ENCODE measurements at regions not wholly inside any gene's neighbourhood (a gene's known extent, or its start where the extent isn't known, plus 50 kb on each side); places are given as distances from the start of the nearest gene placed in this dataset.
"Not testable (repeated sequence)": the region's sequence is repeated elsewhere in the genome, so short reads cannot be mapped to it uniquely, and the experiment has no call there.

GRCh38 chrX:118228041-118228440 lies 111.4 kb upstream of the KLHL13 start:
- Histone ChIP-seq H3K27ac (no peak overlapping the region), H3K4me3 (no peak overlapping the region), H3K9ac (ENCODE audit: insufficient read length) (no peak overlapping the region), H3K36me3 (ENCODE audit: insufficient read depth, low read length) (no peaks in the 10 kb centered on the region), H3K9me3 (ENCODE audit: low read depth, low read length) (no peaks in the 10 kb centered on the region)
- DNase-seq (ENCODE audit: low read depth, low spot score) = no peak
- no peak for TF ChIP-seq POLR2AphosphoS5 (IDR thresholded peaks at IDR 0.05; ENCODE audit: borderline replicate concordance, low read depth, low read length)
- no peak for TF ChIP-seq FOXP2 (optimal IDR thresholded peaks at IDR 0.05; ENCODE audit: control extremely low read depth, extremely low read length, insufficient read depth)
- TF ChIP-seq EZH2 (IDR thresholded peaks at IDR 0.05) = no peak

- no peak for DNase-seq (ENCODE audit: low read depth, low spot score)
- Histone ChIP-seq H3K36me3 (ENCODE audit: insufficient read depth, low read length) (no peaks in the 10 kb centered on the region), H3K9me3 (ENCODE audit: low read depth, low read length) (no peaks in the 10 kb centered on the region), H3K9ac (ENCODE audit: insufficient read length) (no peak overlapping the region), H3K27ac (no peak overlapping the region), H3K4me3 (no peak overlapping the region)
- TF ChIP-seq POLR2AphosphoS5 (IDR thresholded peaks at IDR 0.05; ENCODE audit: borderline replicate concordance, low read depth, low read length) (no peak), EZH2 (IDR thresholded peaks at IDR 0.05) (no peak), FOXP2 (optimal IDR thresholded peaks at IDR 0.05; ENCODE audit: control extremely low read depth, extremely low read length, insufficient read depth) (no peak)
Measured at GRCh38 chrX:118228456-118228855, 111.8 kb upstream of the KLHL13 start.

- no peak for TF ChIP-seq FOXP2 (optimal IDR thresholded peaks at IDR 0.05; ENCODE audit: control extremely low read depth, extremely low read length, insufficient read depth)
- Histone ChIP-seq H3K9ac (ENCODE audit: insufficient read length) (no peak overlapping the region), H3K27ac (no peak overlapping the region), H3K9me3 (ENCODE audit: low read depth, low read length) (no peaks in the 10 kb centered on the region), H3K36me3 (ENCODE audit: insufficient read depth, low read length) (no peaks in the 10 kb centered on the region), H3K4me3 (no peak overlapping the region)
- DNase-seq (ENCODE audit: low read depth, low spot score) = no peak
Measured at GRCh38 chrX:118231464-118231863, 114.4 kb upstream of the WDR44 start.

GRCh38 chrX:118239178-118239870 lies 106.6 kb upstream of the WDR44 start:
- no peak overlapping the region for H3K9ac ChIP-seq (ENCODE audit: insufficient read length)
- H3K4me3 ChIP-seq = no peak overlapping the region
- no peak for TF ChIP-seq EZH2 (IDR thresholded peaks at IDR 0.05)
- no peak for TF ChIP-seq POLR2AphosphoS5 (IDR thresholded peaks at IDR 0.05; ENCODE audit: borderline replicate concordance, low read depth, low read length)
- no peak for TF ChIP-seq FOXP2 (optimal IDR thresholded peaks at IDR 0.05; ENCODE audit: control extremely low read depth, extremely low read length, insufficient read depth)
- H3K9me3 ChIP-seq (ENCODE audit: low read depth, low read length) = no peaks in the 10 kb centered on the region
- DNase-seq (ENCODE audit: low read depth, low spot score) = no peak
- no peak overlapping the region for H3K27ac ChIP-seq
- no peaks in the 10 kb centered on the region for H3K36me3 ChIP-seq (ENCODE audit: insufficient read depth, low read length)

GRCh38 chrX:118239913-118240698 lies 105.8 kb upstream of the WDR44 start:
- H3K27ac ChIP-seq = no peak overlapping the region
- H3K4me3 ChIP-seq = no peak overlapping the region
- H3K9ac ChIP-seq (ENCODE audit: insufficient read length) = no peak overlapping the region
- TF ChIP-seq EZH2 (IDR thresholded peaks at IDR 0.05) (no peak), POLR2AphosphoS5 (IDR thresholded peaks at IDR 0.05; ENCODE audit: borderline replicate concordance, low read depth, low read length) (no peak), FOXP2 (optimal IDR thresholded peaks at IDR 0.05; ENCODE audit: control extremely low read depth, extremely low read length, insufficient read depth) (no peak)
- no peak for DNase-seq (ENCODE audit: low read depth, low spot score)
- no peaks in the 10 kb centered on the region for H3K36me3 ChIP-seq (ENCODE audit: insufficient read depth, low read length)
- no peaks in the 10 kb centered on the region for H3K9me3 ChIP-seq (ENCODE audit: low read depth, low read length)

- not testable (repeated sequence) for H3K4me3 ChIP-seq; H3K9me3 ChIP-seq (ENCODE audit: low read depth, low read length); H3K27ac ChIP-seq; H3K9ac ChIP-seq (ENCODE audit: insufficient read length); DNase-seq (ENCODE audit: low read depth, low spot score); H3K36me3 ChIP-seq (ENCODE audit: insufficient read depth, low read length)
Measured at GRCh38 chrX:118246961-118247360, 98.9 kb upstream of the WDR44 start.

- H3K9me3 ChIP-seq (ENCODE audit: low read depth, low read length) = no peaks in the 10 kb centered on the region
- DNase-seq (ENCODE audit: low read depth, low spot score) = no peak
- H3K9ac ChIP-seq (ENCODE audit: insufficient read length) = no peak overlapping the region
- H3K4me3 ChIP-seq = no peak overlapping the region
- H3K27ac ChIP-seq = no peak overlapping the region
- TF ChIP-seq EZH2 (IDR thresholded peaks at IDR 0.05) (no peak), FOXP2 (optimal IDR thresholded peaks at IDR 0.05; ENCODE audit: control extremely low read depth, extremely low read length, insufficient read depth) (no peak), POLR2AphosphoS5 (IDR thresholded peaks at IDR 0.05; ENCODE audit: borderline replicate concordance, low read depth, low read length) (no peak)
- no peaks in the 10 kb centered on the region for H3K36me3 ChIP-seq (ENCODE audit: insufficient read depth, low read length)
Measured at GRCh38 chrX:118249146-118249545, 96.8 kb upstream of the WDR44 start.

- Histone ChIP-seq H3K27ac (0 out of 2 replicates have a peak overlapping the region, but pooled peaks have one; percentile 25), H3K9me3 (ENCODE audit: low read depth, low read length) (no peaks in the 10 kb centered on the region), H3K4me3 (no peak overlapping the region), H3K9ac (ENCODE audit: insufficient read length) (no peak overlapping the region), H3K36me3 (ENCODE audit: insufficient read depth, low read length) (no peaks in the 10 kb centered on the region)
- no peak for TF ChIP-seq POLR2AphosphoS5 (IDR thresholded peaks at IDR 0.05; ENCODE audit: borderline replicate concordance, low read depth, low read length)
- TF ChIP-seq EZH2 (IDR thresholded peaks at IDR 0.05) = no peak
- DNase-seq (ENCODE audit: low read depth, low spot score) = no peak
Measured at GRCh38 chrX:118250445-118250844, 95.5 kb upstream of the WDR44 start.

- DNase-seq (ENCODE audit: low read depth, low spot score) = no peak
- Histone ChIP-seq H3K9me3 (ENCODE audit: low read depth, low read length) (no peaks in the 10 kb centered on the region), H3K27ac (no peak overlapping the region), H3K9ac (ENCODE audit: insufficient read length) (no peak overlapping the region), H3K36me3 (ENCODE audit: insufficient read depth, low read length) (no peaks in the 10 kb centered on the region), H3K4me3 (no peak overlapping the region)
- TF ChIP-seq POLR2AphosphoS5 (IDR thresholded peaks at IDR 0.05; ENCODE audit: borderline replicate concordance, low read depth, low read length) (no peak), FOXP2 (optimal IDR thresholded peaks at IDR 0.05; ENCODE audit: control extremely low read depth, extremely low read length, insufficient read depth) (no peak), EZH2 (IDR thresholded peaks at IDR 0.05) (no peak)
Measured at GRCh38 chrX:118251271-118251670, 94.6 kb upstream of the WDR44 start.
